ENCODE measurements at regions not wholly inside any gene's neighbourhood (a gene's known extent, or its start where the extent isn't known, plus 50 kb on each side); places are given as distances from the start of the nearest gene placed in this dataset.

DNA sequence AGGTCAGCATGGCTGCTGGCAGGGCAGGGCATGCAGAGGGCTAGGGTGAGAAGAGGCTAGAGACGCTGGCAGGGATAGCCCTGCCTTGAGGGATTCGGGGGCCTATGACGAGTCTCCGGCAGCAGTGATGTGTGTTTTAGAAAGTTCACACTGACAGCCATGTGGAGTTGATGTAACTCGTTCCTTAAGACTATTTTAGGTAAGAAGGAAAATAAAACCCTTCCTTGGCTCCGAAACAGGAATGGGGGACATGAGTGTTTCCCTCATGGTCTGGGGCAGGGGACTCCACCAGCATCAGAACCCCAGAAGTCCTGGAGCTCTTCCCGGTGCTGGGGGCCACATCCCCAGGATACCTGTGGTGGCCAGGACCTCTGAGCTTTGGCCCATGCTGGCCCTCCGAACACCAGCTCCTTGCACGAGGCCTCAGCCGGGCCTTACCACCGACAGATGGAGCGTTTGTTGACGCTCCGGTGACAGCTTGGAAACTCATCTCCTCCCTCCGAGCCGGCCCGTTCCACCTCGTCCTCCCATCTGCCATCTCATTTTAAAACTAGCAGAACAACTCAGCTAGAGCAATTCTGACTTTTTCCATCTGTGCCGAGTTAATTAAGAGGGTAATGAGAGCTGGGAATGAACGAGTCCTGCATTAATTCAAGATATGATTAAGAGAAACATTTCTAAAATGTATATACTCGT lies 337.7 kb downstream of the CDK5RAP2 start:
- Mint-ChIP-seq H3K9me3 (no peaks in the 10 kb centered on the region), H3K4me1 (ENCODE audit: low read depth) (no peaks in the 10 kb centered on the region), H3K27ac (no peak overlapping the region), H3K36me3 (ENCODE audit: low read depth) (no peaks in the 10 kb centered on the region), H3K4me3 (no peak overlapping the region), H3K27me3 (ENCODE audit: low read depth) (no peaks in the 10 kb centered on the region)
- DNase-seq = no peak
- CTCF ChIA-PET = no interaction called here
- intact Hi-C loops (cut with micrococcal nuclease) = no loop called here

DNA sequence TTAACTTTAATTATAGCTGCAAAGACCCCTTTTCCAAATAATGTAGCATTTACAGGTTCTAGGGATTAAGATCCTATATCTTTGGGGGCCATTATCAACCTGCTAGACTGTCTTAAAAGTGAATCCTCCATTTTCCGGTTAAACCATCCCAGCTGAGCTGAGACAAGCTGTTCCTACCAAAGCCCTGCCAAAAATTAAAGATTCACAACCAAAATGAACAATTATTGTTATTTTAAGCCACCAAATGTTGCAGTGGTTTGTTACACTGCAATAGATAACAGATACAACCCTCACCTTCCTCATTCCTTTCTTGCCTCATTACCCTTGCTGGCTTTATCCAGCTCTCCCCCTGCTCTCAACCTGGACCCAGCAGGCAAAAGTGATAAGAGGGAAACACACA lies 343.4 kb downstream of the CDK5RAP2 start:
- CTCF ChIA-PET = interaction anchor here (0.7 kb wide), 1 partner anchor 57 kb away, joined by 3 read pairs; no protein-coding TSS in a partner anchor
- H3K4me1 Mint-ChIP-seq (ENCODE audit: low read depth) = no peaks in the 10 kb centered on the region
- no peaks in the 10 kb centered on the region for H3K27me3 Mint-ChIP-seq (ENCODE audit: low read depth)
- no peaks in the 10 kb centered on the region for H3K9me3 Mint-ChIP-seq
- no peaks in the 10 kb centered on the region for H3K36me3 Mint-ChIP-seq (ENCODE audit: low read depth)
- no peak for DNase-seq
- intact Hi-C loops (cut with micrococcal nuclease) = no loop called here
- no peak overlapping the region for H3K4me3 Mint-ChIP-seq
- H3K27ac Mint-ChIP-seq = no peak overlapping the region

DNA sequence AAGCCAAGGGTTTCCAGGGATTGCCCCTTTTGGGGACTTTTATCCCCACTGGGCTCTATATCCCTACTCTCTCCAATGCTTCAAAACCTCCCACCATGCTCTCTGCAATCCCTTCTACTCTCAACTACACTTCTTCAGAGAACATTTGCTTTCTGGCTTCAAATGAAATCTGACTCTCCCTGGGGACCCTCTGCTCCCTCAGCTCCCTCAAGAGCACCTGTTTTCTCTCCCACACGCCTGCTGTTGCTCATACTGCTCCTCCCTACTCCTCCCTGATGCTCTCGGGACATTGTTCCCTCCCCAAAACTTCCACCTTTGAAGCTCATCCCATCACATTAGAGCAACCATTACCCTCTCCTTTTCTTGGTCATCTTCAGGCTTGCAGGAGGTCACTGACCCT lies 344.9 kb downstream of the CDK5RAP2 start:
- CTCF ChIA-PET = no interaction called here
- H3K4me1 Mint-ChIP-seq (ENCODE audit: low read depth) = no peaks in the 10 kb centered on the region
- DNase-seq = no peak
- H3K27me3 Mint-ChIP-seq (ENCODE audit: low read depth) = no peaks in the 10 kb centered on the region
- intact Hi-C loops (cut with micrococcal nuclease) = no loop called here
- H3K9me3 Mint-ChIP-seq = no peaks in the 10 kb centered on the region
- no peak overlapping the region for H3K27ac Mint-ChIP-seq
- no peaks in the 10 kb centered on the region for H3K36me3 Mint-ChIP-seq (ENCODE audit: low read depth)
- H3K4me3 Mint-ChIP-seq = no peak overlapping the region

DNA sequence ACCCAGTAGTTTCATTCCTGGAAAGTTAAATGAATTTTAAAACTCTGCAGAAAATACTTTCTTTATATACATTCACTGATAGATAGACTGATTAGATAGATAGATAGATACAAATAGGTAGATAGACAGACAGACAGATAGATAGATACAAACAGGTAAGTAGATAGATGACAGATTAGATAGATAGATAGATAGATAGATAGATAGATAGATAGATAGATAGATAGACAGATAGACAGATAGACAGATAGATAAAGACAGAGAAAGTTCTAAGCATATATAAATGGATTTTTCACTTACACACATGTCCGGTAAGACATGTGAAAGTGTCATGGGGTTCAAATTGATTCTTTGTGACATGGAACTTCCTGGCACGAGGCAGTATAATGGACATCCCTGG lies 349.7 kb downstream of the CDK5RAP2 start:
- Mint-ChIP-seq H3K27ac (no peak overlapping the region), H3K27me3 (ENCODE audit: low read depth) (no peaks in the 10 kb centered on the region), H3K4me1 (ENCODE audit: low read depth) (no peaks in the 10 kb centered on the region), H3K9me3 (no peaks in the 10 kb centered on the region), H3K4me3 (no peak overlapping the region), H3K36me3 (ENCODE audit: low read depth) (no peaks in the 10 kb centered on the region)
- CTCF ChIA-PET = no interaction called here
- DNase-seq = no peak
- intact Hi-C loops (cut with micrococcal nuclease) = no loop called here

DNA sequence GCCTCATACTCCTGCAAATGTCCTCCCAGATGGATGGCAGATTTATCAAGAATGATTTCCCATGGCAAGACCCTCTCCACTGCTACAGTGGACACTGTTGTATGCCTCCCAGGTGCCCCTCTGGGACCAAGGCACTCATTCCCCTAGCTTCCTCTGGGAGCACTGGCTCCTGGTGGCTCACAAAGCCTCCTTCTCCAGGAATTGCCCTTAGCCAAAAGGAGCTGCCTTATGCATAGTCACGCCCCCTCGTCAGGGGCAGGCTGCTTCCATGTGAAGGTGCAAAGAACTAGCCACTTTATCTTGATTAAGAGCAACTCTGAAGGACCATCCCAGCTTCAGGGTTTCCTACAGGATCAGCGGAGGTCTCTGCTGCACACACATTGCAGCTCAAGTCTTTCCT lies 358.1 kb downstream of the CDK5RAP2 start:
- DNase-seq = no peak
- Mint-ChIP-seq H3K9me3 (no peaks in the 10 kb centered on the region), H3K27me3 (ENCODE audit: low read depth) (no peaks in the 10 kb centered on the region), H3K27ac (no peak overlapping the region), H3K4me1 (ENCODE audit: low read depth) (no peaks in the 10 kb centered on the region), H3K36me3 (ENCODE audit: low read depth) (no peaks in the 10 kb centered on the region), H3K4me3 (no peak overlapping the region)
- CTCF ChIA-PET = no interaction called here
- intact Hi-C loops (cut with micrococcal nuclease) = no loop called here

DNA sequence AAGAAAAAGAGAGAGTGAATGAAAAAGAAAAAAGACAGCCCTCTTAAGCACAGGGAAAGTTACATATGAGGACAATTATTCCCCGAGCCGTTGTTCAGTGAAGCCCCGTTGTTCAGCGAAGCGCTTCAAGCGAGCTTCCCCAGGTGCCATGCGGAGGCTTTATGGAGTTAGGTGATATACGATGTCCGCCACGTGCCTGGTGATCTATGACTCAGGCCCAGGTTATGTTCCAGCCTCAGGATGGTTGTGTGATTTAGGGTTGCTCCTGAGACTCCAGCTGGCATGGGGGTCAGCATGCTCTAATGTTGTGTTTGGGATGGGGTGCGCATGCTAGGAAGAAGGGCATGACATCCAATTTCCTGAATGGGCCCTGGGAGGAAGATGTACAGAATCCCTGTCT lies 365.6 kb downstream of the CDK5RAP2 start:
- CTCF ChIA-PET = no interaction called here
- Mint-ChIP-seq H3K36me3 (ENCODE audit: low read depth) (no peaks in the 10 kb centered on the region), H3K4me1 (ENCODE audit: low read depth) (no peaks in the 10 kb centered on the region), H3K4me3 (no peak overlapping the region), H3K27me3 (ENCODE audit: low read depth) (no peaks in the 10 kb centered on the region), H3K27ac (no peak overlapping the region), H3K9me3 (no peaks in the 10 kb centered on the region)
- no peak for DNase-seq
- intact Hi-C loops (cut with micrococcal nuclease) = no loop called here

DNA sequence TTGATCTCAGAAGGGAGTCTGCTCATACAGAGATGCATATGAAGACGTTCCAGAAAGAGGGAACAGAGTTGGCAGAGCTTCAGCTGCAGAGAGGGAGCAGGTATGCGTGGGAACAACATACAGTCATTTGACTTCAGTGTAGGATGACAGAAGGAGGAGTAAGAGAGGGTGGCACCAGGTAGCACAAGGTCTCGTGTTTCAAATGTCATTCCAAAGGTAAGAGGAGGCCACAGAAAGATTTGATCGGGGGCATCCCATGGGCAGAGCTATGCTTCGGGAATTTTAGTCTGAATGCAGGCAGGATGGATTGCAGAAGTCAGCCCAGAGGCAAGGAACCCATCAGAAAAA lies 367.1 kb downstream of the CDK5RAP2 start:
- Mint-ChIP-seq H3K27ac (no peak overlapping the region), H3K27me3 (ENCODE audit: low read depth) (no peaks in the 10 kb centered on the region), H3K4me1 (ENCODE audit: low read depth) (no peaks in the 10 kb centered on the region), H3K36me3 (ENCODE audit: low read depth) (no peaks in the 10 kb centered on the region), H3K4me3 (no peak overlapping the region), H3K9me3 (no peaks in the 10 kb centered on the region)
- no peak for DNase-seq
- CTCF ChIA-PET = no interaction called here
- intact Hi-C loops (cut with micrococcal nuclease) = no loop called here

DNA sequence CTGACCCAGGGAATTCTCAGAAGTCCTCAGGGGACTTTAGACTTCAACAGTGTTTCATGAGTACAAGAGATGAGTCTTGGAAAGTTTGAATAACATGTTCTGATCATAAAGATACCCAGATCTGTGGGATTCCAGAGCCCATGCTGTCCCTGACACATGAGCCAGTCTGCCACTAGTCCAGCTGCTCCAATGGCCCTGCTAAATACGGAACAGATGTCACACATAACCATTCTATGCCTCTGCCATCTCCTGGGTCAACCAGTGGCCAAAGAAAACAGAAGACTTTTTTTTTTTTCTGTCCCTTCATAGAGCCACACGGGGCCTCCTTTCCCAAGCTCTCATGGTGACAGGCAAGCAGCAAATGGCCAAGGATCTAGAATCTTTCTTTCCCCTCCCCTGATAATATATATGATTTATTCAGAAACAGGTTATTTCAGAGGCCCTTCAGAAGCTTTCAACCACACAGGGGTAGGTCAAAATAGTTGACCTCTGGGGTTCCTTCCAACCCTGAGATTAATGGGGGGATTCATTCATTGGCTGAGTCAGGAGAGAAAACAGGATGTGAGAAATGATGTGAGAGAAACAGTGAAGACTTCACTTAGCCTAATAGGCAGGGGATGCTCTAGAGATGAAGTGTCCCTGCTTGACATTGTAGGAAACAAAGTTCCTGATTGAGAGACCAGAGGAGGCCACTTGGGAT lies 367.7 kb downstream of the CDK5RAP2 start:
- Mint-ChIP-seq H3K27me3 (ENCODE audit: low read depth) (no peaks in the 10 kb centered on the region), H3K36me3 (ENCODE audit: low read depth) (no peaks in the 10 kb centered on the region), H3K4me3 (no peak overlapping the region), H3K9me3 (no peaks in the 10 kb centered on the region), H3K27ac (no peak overlapping the region), H3K4me1 (ENCODE audit: low read depth) (no peaks in the 10 kb centered on the region)
- no peak for DNase-seq
- CTCF ChIA-PET = no interaction called here
- intact Hi-C loops (cut with micrococcal nuclease) = no loop called here

DNA sequence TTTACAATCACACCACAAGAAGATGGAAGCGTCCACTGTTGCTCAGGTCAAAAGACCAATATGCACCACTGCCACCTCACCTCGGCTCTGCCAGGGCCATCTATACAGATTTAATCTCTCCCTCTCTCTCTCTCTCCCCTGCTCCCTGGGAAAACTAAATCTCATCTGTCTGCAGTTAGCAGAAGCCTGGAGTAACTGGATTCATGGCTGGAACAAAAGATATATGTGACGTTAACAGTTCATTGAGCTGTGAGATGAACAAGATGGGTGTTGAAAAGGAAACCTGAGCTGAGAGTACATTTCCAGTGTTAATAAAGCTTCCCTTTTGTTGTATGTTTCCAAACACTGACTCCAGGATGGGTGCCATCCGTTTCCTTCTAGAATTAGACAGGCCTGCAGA lies 369.7 kb downstream of the CDK5RAP2 start:
- H3K27me3 Mint-ChIP-seq (ENCODE audit: low read depth) = no peaks in the 10 kb centered on the region
- no peak for DNase-seq
- CTCF ChIA-PET = no interaction called here
- H3K9me3 Mint-ChIP-seq = no peaks in the 10 kb centered on the region
- H3K4me3 Mint-ChIP-seq = no peak overlapping the region
- intact Hi-C loops (cut with micrococcal nuclease) = no loop called here
- no peak overlapping the region for H3K27ac Mint-ChIP-seq
- H3K4me1 Mint-ChIP-seq (ENCODE audit: low read depth) = no peaks in the 10 kb centered on the region
- no peaks in the 10 kb centered on the region for H3K36me3 Mint-ChIP-seq (ENCODE audit: low read depth)

DNA sequence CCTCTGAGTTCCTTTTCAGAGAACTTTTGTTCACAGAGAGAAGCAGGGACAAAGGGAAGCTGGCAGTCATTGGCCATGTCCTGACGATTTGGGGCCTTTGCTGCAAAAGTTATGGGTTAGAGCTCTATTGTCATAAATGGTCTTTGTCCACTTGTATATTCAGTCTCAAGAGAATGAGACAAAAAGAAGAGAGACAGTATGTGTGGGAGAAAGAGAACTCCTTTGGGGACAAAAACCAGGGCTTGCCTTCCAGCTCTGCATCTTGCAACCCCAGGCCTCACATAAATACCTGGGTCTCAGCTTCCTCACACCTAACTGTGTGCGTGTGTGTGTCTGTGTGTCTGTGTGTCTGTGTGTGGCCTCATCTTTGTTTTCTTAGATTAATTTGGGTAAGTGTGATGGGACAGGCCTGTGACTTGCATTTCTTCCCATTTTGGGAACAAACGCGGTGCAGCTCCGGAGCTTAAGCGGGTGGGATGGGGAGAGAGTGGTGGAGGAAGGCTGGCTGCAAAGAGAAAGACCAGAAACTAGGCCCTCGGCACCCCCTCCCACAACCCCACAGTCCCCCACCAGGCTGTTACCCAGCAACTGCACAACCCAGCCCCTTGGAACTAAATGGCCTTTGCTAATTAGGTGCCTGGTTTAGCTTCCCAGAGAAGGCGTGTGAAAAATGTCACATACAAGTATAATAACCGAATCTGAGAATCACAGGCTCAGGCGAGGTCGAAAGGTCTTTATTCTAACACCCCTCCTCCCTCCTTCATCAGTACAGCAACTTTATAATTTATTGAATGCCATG lies 376.9 kb downstream of the CDK5RAP2 start:
- Mint-ChIP-seq H3K27me3 (ENCODE audit: low read depth) (no peaks in the 10 kb centered on the region), H3K36me3 (ENCODE audit: low read depth) (no peaks in the 10 kb centered on the region), H3K9me3 (no peaks in the 10 kb centered on the region), H3K4me1 (ENCODE audit: low read depth) (no peaks in the 10 kb centered on the region), H3K27ac (no peak overlapping the region), H3K4me3 (no peak overlapping the region)
- CTCF ChIA-PET = no interaction called here
- intact Hi-C loops (cut with micrococcal nuclease) = no loop called here
- no peak for DNase-seq

DNA sequence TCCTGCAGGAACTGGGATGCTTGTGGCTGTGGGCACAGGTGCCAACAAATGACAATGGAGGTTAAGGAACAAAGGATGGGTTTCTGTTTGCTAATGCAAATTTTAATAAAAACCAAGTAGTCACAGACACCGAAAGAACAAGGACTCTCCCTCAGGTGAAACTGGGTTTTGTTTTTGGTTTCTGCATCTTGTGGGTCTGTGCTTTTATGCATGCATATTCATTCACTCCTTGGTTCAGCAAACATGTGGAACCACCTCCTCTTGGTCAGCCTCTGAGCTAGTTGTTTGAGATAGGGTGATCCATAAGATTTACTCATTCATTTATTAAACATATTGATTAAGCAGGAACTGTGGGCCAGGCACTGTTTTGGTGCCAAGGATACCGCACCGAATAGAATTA lies 381.9 kb downstream of the CDK5RAP2 start:
- no peak overlapping the region for H3K4me3 Mint-ChIP-seq
- no peaks in the 10 kb centered on the region for H3K4me1 Mint-ChIP-seq (ENCODE audit: low read depth)
- intact Hi-C loops (cut with micrococcal nuclease) = no loop called here
- peaks cover 5% of the 10 kb centered on the region for H3K27me3 Mint-ChIP-seq (ENCODE audit: low read depth)
- H3K9me3 Mint-ChIP-seq = no peaks in the 10 kb centered on the region
- DNase-seq = no peak
- CTCF ChIA-PET = no interaction called here
- no peak overlapping the region for H3K27ac Mint-ChIP-seq
- no peaks in the 10 kb centered on the region for H3K36me3 Mint-ChIP-seq (ENCODE audit: low read depth)

DNA sequence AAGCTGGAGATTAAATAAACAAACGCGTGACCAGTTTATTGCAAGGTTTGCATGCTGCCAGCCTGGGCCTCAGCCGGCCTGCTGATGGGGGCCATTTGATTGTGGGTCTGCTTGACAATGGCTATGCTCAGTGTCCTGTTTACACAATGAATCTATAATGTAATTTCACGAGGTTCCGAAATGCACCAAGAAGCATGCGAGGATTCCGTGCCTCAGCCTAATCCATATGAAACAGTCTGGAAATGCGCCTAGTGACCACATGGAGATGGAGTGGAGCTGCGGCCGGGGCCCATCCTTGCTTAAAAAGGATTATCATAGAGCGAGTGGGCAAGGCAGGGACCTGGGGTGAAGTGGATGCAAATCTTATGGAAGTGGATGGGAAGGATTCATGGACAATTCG lies 382.4 kb downstream of the CDK5RAP2 start:
- no peak overlapping the region for H3K4me3 Mint-ChIP-seq
- intact Hi-C loops (cut with micrococcal nuclease) = no loop called here
- CTCF ChIA-PET = no interaction called here
- H3K27me3 Mint-ChIP-seq (ENCODE audit: low read depth) = peaks cover 5% of the 10 kb centered on the region
- H3K4me1 Mint-ChIP-seq (ENCODE audit: low read depth) = no peaks in the 10 kb centered on the region
- no peak overlapping the region for H3K27ac Mint-ChIP-seq
- no peaks in the 10 kb centered on the region for H3K36me3 Mint-ChIP-seq (ENCODE audit: low read depth)
- no peaks in the 10 kb centered on the region for H3K9me3 Mint-ChIP-seq
- DNase-seq = no peak

DNA sequence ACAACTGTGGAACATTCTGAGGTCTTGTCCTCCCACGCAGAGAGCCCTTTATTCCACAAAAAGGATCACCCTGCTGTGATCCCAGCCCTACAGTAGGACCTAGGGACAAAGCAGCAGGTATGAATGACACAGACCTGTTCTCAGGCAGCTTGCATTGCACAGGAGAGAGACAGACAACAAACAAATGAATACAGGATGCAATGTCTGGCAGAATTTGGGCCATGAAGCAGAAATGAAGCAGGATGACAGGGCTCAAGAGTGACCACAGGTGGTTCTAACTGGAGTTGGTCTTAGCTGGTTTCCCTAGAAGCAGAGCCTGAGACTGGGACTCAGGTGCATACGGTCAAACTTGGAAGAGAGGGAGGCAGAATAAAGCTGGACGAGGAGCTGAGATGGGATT lies 388.8 kb downstream of the CDK5RAP2 start:
- H3K4me3 Mint-ChIP-seq = no peak overlapping the region
- H3K36me3 Mint-ChIP-seq (ENCODE audit: low read depth) = no peaks in the 10 kb centered on the region
- H3K9me3 Mint-ChIP-seq = peaks cover under 1% of the 10 kb centered on the region
- H3K27me3 Mint-ChIP-seq (ENCODE audit: low read depth) = no peaks in the 10 kb centered on the region
- CTCF ChIA-PET = no interaction called here
- intact Hi-C loops (cut with micrococcal nuclease) = no loop called here
- no peak for DNase-seq
- H3K4me1 Mint-ChIP-seq (ENCODE audit: low read depth) = no peaks in the 10 kb centered on the region
- no peak overlapping the region for H3K27ac Mint-ChIP-seq
